NCI-H128 (cell line): ENCODE measurements at regions not wholly inside any gene's neighbourhood (a gene's known extent, or its start where the extent isn't known, plus 50 kb on each side); places are given as distances from the start of the nearest gene placed in this dataset.

ENCODE experiments used
- DNase-seq: peaks from one replicate; lab custom pipeline; 2025; ENCODE audit not compliant: unreplicated experiment; lab: John Stamatoyannopoulos, UW

GRCh38 chr1:22347854-22348760 is 103.5 kb upstream of the ZBTB40 start:
- DNase-seq = no peak

GRCh38 chr1:22349362-22350043 is 102.1 kb upstream of the ZBTB40 start:
- DNase-seq = no peak

- DNase-seq = no peak
Measured at GRCh38 chr1:22350171-22350923, 101.3 kb upstream of the ZBTB40 start.

- no peak for DNase-seq
Measured at GRCh38 chr1:22350924-22351767, 100.5 kb upstream of the ZBTB40 start.

DNA sequence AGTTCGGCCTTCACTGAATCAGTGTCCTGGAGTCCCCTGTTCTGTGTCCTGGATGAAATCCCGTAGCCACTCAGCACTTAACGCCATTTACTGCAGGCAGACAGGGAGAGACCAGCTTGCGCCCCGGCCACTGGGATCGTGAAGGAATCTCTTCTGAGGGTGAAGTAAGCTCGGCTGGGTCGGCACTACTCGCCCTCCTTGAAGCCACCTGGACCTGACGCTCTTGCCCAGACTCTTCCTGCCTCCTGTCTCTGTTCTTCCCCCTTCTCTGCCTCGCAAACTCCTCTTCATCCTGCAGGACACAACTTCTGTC is 99.9 kb upstream of the ZBTB40 start:
- DNase-seq = no peak

- DNase-seq = no peak
Measured at GRCh38 chr1:22352355-22352754, 99.3 kb upstream of the ZBTB40 start.

- no peak for DNase-seq
Measured at GRCh38 chr1:22352896-22353295, 98.8 kb upstream of the ZBTB40 start.

GRCh38 chr1:22359427-22359826 is 92.2 kb upstream of the ZBTB40 start:
- DNase-seq = no peak

DNA sequence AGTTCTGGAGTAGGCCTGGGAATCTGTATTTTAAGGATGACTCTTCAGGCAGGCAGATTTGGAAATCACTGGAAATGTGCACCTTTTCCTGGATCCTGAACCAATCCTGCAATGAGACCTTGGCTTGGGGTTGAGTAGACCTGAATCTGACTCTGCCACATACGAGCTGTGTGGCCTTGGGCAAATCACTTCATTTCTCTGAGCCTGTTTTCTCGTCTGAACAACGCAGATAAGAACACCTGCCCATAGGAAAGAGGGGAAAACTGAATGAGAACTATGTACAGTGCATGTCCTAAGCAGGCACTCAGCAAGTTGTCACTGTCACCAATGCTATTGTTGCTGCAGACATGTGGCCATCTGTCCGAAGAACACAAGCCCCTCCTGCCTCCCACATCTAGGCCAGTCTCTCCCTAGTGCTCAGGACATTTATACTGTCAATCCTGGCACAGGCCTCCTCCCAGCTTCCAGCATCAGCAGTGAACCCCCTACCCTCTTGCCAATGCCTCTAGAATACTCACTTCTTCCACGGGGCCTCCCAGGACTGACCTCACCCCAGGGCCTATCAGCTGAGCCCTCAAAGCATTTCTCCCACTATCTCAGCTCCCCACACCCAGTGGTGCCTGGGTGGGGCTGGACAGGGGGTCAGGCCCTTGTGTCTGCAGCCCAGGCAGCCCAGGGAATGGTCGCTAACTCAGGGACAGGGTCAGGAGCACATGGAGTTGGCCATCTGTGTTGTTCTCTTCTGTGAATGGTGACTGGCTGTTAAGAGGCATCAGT is 88.8 kb upstream of the ZBTB40 start:
- DNase-seq = no peak

DNA sequence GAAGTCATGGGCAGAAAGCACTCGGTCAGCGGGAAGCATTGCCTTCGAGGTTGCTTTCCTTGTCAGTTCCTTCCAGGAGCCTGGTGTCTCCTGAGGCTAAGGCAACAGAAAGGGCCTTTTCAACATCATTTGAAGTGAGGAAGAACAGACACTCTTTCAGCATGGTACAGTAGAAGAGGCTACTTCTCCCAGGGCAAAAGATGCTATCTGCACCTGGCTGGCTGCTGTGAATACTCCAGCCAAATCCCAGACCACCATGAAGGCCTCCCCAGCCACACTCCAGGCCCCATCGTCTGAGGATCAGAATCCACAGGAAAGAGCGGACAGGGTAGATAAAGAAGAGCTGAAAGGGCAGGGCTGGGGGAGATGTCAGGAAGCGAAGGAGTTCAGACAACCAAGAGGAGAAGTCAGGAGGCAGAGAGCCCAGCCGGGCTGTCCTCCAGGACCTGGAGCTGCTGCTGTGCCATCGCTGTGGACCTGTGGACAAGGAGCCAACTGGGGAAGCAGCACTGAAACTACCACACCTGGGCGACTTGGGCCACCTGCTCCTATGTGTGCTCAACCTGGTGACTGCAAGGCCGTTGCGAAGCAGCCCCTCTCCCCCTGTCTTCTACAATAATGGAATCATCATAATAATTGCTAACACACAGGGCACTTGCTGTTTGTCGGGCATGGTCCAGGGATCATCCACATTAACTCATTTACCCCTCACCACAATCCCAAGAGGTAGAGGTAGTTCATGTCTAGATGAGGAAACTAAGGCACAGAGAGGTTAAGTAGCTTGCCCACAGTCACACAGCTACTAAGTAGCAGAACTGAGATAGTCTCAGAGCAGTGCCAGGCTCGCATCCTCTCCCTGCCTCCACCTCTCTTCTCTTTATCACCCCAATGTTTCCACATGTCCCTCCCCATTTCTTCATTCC is 88.0 kb upstream of the ZBTB40 start:
- no peak for DNase-seq

GRCh38 chr1:22364326-22364650 is 87.4 kb upstream of the ZBTB40 start:
- DNase-seq = no peak

- DNase-seq = no peak
Measured at GRCh38 chr1:22364764-22365163, 86.9 kb upstream of the ZBTB40 start.

- DNase-seq = no peak
Measured at GRCh38 chr1:22365331-22366295, 86.0 kb upstream of the ZBTB40 start.

DNA sequence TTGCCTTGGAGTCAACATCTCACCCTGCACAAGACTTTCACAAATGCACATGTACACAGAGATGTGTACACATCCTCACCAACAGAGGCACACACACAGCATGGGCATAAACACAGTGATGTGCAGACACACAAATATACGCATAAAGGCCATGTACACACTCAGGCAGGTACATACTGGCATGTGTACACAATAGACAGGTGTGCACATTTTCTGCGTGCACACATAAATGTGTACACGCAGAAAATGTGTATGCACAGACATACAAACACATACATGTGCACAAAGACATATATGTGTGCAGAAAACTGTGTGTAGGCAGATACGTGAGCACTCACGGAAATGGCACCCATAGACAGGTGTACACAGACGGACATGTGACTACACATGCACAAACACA is 85.3 kb upstream of the ZBTB40 start:
- no peak for DNase-seq

DNA sequence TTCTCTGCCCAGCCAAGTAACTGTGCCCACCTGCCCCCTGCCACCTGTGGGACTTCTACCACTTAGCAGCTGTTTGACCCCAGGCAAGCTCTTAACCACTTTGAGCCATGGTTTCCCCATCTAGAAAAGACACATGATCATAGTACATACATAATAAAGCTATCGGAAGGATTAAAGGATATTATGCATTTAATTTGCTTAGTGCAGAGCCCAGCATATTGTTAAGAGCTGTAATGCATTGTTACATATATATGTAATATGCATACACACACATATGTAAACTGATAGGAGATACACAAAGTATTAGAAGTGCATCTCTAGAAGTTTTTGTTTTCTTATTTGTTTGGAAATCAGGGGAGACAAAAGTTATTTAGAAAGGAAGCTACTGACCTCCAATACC is 83.5 kb upstream of the ZBTB40 start:
- DNase-seq = no peak

DNA sequence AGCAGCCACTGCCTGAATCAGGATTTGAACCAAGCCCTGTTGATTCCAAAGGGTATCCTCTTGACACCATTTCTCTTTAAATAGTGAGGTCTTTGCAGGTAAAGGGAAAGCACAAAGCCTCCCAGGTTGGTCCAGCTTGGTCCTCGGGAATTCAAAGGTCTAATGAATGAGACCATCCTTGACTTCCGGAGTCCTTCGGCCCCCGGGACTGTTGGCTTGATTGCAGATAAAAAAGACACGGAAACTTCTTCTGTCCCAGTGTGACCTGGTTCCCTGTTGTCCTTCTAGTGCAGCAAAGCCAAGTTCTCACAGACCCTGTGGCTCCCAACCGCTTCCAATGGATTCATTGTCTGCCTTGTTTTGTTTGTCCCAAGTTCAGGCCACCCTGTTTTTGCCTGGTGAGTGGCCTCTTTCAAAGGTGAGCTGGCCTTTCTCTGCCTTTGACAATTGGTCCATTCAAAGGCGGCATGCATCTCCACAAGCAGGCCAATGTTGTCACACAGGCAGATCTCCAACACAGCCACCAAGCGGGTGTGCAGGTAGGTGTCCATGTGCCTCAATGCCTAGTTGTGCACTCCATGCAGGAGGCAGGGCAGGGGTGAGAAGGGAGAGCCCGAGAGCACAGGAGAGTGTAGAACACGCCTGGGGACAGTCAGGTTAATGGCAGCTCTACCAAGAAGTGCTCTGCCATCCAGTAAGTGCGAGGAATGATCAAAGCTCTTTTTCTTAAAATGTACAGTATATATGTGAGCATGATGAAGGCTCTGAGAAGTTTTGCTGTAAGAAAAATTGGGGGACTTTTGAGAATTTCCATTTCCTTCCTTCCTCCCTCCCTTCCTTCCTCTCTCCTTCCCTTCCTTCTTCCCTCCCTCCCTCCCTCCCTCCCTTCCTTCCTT is 82.1 kb upstream of the ZBTB40 start:
- DNase-seq = no peak

DNA sequence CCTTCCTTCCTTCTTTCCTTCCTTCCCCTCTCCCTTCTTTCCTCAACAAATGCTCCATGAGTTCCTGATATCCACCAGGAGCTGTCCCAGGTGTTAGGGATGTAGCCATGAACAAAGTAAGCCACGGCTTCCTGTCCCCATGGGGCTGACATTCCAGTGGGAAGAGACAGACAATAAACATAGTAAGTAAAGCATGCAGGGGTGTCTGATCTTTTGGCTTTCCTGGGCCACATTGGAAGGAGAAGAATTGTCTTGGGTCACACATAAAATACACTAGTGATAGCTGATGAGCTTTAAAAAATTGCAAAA is 81.5 kb upstream of the ZBTB40 start:
- DNase-seq = no peak
